GM21619 (cell line): ENCODE measurements at regions not wholly inside any gene's neighbourhood (a gene's known extent, or its start where the extent isn't known, plus 50 kb on each side); places are given as distances from the start of the nearest gene placed in this dataset.

Experiments used
- ATAC-seq: cut with Tn5 transposase; IDR thresholded peaks from one replicate; pipeline ENCODE4 v1.9.1; 2021; ENCODE audit not compliant: unreplicated experiment

DNA sequence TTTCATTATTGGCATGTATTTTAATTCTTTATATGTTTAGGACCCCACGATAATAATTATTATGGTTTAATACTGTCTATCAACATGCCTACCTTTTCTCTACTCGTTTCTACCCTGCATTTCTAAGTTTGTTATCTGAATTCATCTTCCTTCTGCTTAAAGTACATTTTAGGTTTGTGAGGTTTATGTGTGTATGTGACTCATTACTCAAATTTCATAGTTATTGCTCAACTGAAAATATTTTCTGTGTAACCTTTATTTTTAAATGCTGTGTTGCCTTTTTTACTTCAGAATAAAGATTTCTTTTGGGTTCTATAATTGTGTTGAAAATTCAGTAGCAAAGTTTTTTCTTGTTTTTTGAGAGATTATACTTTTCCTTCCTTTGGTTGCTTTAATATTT lies 933.9 kb upstream of the LRRTM1 start:
- no peak for ATAC-seq

- no peak for ATAC-seq
These were observed 931.0 kb upstream of the LRRTM1 start for GRCh38 chr2:81235601-81236000.

GRCh38 chr2:81234711-81235110 lies 930.2 kb upstream of the LRRTM1 start:
- no peak for ATAC-seq

GRCh38 chr2:81225756-81226155 lies 921.2 kb upstream of the LRRTM1 start:
- ATAC-seq: no peak

GRCh38 chr2:81213598-81213997 lies 909.0 kb upstream of the LRRTM1 start:
- ATAC-seq: no peak

- ATAC-seq: no peak
These were observed 901.7 kb upstream of the LRRTM1 start for GRCh38 chr2:81206216-81206615.

- ATAC-seq: no peak
These were observed 892.5 kb upstream of the LRRTM1 start for GRCh38 chr2:81196933-81197628.

DNA sequence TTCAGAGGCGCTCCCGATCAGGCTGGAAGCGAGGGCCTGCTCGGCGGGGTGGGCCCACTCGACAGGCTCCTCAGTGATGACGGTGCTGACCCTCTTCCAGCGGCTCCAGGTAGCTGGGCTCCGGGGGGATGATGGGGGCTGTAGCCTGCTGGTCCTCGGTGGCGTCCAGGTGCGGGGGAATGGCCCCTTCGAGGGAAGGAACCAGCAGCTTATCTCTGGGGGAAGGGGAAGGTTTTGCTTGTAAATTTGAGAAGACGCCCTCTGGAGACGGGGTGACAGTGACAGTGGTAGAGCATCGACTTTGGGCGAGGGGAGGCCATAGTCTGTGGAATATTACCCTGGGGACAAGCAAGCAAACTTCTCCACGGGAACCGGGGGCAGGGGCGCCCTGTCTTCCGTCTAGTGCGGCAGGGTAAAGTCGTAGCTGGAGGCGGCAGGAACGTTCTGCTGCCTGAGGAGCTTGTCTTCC lies 891.9 kb upstream of the LRRTM1 start:
- ATAC-seq: no peak

DNA sequence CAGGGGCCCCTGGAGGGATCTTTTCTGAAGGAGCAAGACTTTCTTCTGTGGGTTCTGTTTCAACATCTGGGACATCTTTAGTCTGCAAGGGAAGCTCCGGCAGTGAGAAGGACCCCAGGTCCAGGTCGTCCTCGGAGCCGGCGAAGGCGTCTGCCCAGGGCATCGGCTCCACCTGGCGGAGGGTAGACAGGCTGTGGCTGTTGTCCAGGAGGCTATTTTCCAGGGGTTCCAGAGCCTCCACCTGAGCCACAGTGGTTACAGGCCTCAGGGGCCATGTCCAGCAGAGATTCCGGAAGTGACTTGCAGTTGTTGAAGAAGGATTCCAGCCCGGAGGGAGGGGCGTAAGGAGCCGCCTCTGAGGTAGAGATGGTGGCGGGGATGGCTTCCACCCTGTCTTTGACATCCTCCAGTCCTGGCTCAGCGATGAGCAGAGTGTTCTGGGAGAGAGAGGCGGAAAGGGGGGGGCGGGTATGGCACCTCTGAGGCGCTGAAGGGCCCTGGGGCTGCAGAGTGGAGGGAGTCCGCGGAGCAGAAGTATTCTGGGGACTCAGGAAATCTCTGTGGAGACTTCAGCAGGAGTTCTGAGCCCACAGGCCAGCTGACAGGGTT lies 891.3 kb upstream of the LRRTM1 start:
- ATAC-seq: no peak

DNA sequence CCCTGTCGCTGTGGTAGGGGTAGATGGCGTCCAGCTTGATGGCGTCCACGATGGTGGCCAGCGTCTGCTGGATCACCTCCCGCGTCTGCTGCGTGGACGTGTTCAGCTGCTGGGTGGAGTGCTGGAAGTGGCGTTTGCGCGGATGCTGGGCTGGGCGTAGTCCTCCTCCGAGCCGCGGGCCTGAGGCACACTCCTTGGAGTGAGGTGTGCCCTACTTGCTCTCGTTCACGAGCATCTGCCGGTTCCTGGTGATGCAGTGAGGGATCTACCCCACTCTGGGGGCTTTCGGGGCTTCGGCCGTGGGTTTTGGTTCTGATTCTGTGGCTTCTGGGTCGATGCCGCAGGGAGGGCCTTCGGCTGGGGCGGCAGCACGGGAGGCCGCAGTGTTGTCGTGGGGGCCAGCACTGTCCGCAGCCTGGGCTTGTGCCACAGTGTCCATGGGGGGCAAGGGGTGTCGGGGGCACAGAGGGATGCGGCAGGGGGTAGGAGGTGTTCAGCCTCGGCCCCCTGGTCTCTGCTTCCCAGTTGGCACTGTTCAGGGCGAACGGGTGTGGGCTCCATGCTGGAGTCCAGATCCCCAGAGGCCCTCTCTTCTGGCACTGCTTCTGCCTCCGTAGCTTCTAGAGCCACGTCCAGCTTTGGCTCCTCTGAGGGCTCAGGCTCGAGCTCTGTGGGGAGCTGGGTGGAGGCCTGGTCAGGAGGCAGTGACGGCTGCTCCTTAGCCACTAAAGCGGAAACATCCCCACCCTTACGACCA lies 890.6 kb upstream of the LRRTM1 start:
- no peak for ATAC-seq

DNA sequence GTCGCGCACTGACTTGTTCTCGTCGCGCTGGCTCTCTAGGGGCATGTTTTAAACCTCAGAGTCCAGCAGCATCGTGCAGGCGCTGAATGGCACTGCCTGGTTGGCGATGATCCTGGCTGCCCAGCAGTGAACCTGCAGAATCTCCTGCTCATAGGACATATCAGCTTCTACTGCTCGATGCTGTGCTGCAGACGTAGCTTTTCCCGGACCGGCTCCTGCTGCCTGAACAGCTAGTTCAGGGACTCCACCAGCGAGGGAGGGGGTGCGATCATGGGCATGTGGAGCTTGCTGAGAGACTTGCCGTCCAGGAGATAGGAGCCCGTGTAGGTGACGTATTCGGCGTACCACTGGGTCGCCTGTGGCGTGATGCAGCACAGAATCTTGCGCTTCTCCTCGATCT lies 890.0 kb upstream of the LRRTM1 start:
- no peak for ATAC-seq

DNA sequence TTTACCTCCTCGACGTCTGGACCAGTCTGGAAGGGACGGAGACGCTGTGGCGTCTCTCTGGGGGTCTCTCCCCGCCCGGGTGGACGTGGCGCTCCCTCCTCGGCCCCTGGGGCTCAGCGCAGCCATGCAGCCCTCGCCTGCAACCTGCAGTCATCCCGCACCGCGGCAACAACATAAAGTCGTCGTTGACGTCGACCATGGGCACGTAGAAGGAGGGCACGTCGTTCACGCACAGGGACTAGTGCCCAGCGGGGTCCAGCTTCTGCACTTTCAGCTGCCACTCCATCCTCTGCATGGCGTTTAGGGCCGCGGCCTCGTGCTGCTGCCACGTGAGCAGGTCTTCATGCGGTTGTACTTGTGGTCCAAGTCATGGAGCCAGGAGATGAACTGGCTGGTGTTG lies 889.6 kb upstream of the LRRTM1 start:
- no peak for ATAC-seq

DNA sequence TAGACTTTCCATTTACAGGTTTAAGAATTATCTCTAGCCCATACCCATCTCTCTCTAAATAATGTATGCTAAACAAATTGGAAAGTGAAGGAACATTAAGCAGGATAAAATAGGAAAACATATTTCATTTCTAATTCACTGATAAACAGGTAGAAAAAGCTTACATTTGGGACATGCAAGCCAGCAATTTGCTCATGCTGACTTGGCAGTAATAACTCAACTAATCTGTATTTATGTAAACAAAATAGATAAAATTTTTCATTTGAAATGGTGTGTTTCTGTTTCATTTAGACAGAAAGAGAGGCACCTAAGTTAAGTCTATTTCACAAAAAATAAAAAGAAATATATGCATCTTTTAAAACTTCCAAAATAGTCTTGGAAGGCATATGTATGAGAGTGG lies 877.3 kb upstream of the LRRTM1 start:
- ATAC-seq: no peak

- ATAC-seq: no peak
These were observed 866.9 kb upstream of the LRRTM1 start for GRCh38 chr2:81171447-81171846.

GRCh38 chr2:81163583-81163982 lies 859.0 kb upstream of the LRRTM1 start:
- ATAC-seq: no peak

GRCh38 chr2:81158505-81158904 lies 854.0 kb upstream of the LRRTM1 start:
- ATAC-seq: no peak

DNA sequence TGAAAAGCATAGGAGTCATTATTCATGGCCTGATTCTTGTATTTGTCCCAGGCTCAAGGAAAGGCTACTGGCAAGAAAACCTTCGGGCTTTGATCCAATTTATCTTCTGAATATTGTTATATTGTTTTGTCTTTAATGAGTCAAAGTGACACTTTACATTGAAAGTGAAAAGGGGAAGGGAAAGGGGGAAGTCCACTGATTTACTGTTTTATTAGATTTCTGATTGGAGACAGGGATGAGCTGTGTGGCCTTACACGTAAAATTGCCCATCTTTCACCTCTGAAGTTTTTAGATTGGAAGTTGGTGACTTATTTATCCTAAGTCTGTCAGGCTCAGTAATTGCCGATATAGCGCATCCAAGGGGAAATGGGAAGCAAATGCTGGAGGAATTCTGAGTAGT lies 843.8 kb upstream of the LRRTM1 start:
- no peak for ATAC-seq

DNA sequence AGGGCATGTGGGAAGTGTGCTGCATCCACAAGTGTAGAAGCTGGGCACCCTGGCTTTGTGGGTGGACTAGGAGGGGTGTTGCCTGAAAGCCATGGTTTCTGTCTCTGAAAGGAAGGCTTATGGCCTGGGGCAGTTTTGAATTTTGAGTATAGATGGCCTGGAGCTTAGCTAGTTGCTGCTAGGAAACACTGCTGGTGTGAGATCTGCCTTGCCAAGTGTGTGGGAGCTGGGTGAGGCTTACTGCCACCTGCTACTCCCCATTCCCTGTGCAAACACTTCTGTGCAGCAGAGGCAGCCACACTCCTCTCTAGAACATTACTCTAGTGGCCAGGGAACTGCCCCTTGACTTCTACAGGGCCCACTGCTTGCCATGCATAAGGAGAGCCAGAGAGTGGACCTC lies 831.7 kb upstream of the LRRTM1 start:
- no peak for ATAC-seq

DNA sequence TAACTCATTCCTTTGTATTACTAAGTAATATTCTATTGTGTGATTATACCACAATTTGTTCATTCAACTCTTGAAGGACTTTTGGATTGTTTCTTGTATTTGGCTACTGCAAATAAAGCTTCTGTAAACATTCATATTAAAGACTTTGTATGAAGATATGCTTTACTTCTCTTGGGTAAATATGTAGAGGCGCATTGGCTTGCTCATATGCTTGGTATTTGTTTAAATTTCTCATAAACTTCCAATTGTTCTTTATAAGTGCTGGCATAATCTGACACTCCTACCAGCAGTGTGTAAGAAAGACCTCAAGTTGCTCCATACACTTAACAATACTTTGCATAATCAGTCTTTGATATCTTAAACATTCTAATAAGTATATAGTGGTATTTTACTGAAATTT lies 792.8 kb upstream of the LRRTM1 start:
- ATAC-seq: no peak

GRCh38 chr2:81093031-81093430 lies 788.5 kb upstream of the LRRTM1 start:
- ATAC-seq: no peak

- no peak for ATAC-seq
These were observed 783.1 kb upstream of the LRRTM1 start for GRCh38 chr2:81087646-81088045.

DNA sequence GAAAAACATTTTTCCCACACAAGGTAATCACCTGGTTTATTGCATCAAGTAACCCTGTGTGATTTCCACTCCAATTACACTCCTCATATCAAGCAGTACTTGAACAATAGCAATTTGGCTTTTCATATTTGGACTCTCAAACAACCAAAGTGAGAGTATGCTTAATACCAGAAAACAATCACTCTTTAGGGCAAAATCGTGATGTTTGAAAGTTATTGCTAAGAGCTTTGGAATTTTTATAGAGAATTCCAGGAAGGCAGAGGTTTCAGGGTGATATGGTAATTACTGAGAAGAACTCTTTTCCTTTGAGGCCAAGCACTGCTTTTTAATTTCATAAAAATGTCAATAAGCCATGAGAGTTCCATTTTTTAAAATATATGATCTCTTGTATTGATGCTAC lies 779.5 kb upstream of the LRRTM1 start:
- no peak for ATAC-seq
